ENCODE measurements at regions not wholly inside any gene's neighbourhood (a gene's known extent, or its start where the extent isn't known, plus 50 kb on each side); places are given as distances from the start of the nearest gene placed in this dataset.
"Not testable (repeated sequence)": the region's sequence is repeated elsewhere in the genome, so short reads cannot be mapped to it uniquely, and the experiment has no call there.

GRCh38 chr17:16830219-16830618 is 140.2 kb downstream of the CCDC144A start:
- not testable (repeated sequence) for TF ChIP-seq YY1 (IDR thresholded peaks at IDR 0.05; ENCODE audit: insufficient read depth, insufficient read length); ZNF274 (IDR thresholded peaks at IDR 0.05; ENCODE audit: low read depth, low read length); SUZ12 (IDR thresholded peaks at IDR 0.05; ENCODE audit: extremely low read depth, insufficient read depth, insufficient read length)

Data from NT2/D1 (cell line).